H9 (cell line): ENCODE measurements at regions not wholly inside any gene's neighbourhood (a gene's known extent, or its start where the extent isn't known, plus 50 kb on each side); places are given as distances from the start of the nearest gene placed in this dataset.

Experiments used
- DNase-seq: peaks from one replicate; pipeline ENCODE4 v3.0.0-alpha.2; 2017
- H2AFZ ChIP-seq: one replicate; pipeline ENCODE4 v1.6.1; 2013; ENCODE audit warnings: mild to moderate bottlenecking, low read length, control low read depth, moderate library complexity
- H2AK5ac ChIP-seq: 2 replicates; pipeline ENCODE4 v1.6.1; 2013; ENCODE audit warnings: low read length, control low read depth, mixed read lengths; ENCODE audit not compliant: insufficient read length
- H2BK120ac ChIP-seq: one replicate; pipeline ENCODE4 v1.6.1; 2013; ENCODE audit warnings: low read depth, mild to moderate bottlenecking, low read length, control low read depth, inconsistent platforms; ENCODE audit not compliant: poor library complexity, severe bottlenecking
- H2BK12ac ChIP-seq: 2 replicates; pipeline ENCODE4 v1.6.1; 2013; ENCODE audit warnings: low read length, control low read depth, mixed read lengths, low read depth; ENCODE audit not compliant: insufficient read length
- H2BK15ac ChIP-seq: 2 replicates; pipeline ENCODE4 v1.6.1; 2013; ENCODE audit warnings: low read depth, low read length, control low read depth
- H2BK20ac ChIP-seq: one replicate; pipeline ENCODE4 v1.6.1; 2013; ENCODE audit warnings: low read depth, mild to moderate bottlenecking, low read length, control low read depth, inconsistent platforms; ENCODE audit not compliant: poor library complexity, severe bottlenecking
- H2BK5ac ChIP-seq: 2 replicates; pipeline ENCODE4 v1.6.1; 2013; ENCODE audit warnings: low read length, control low read depth, mixed read lengths; ENCODE audit not compliant: insufficient read length
- H3K14ac ChIP-seq: 2 replicates; pipeline ENCODE4 v1.6.1; 2013; ENCODE audit warnings: low read length, control low read depth; ENCODE audit not compliant: insufficient read depth
- H3K18ac ChIP-seq: 2 replicates; pipeline ENCODE4 v1.6.1; 2013; ENCODE audit warnings: low read depth, mild to moderate bottlenecking, mixed read lengths, low read length, control low read depth; ENCODE audit not compliant: insufficient read length
- H3K23ac ChIP-seq: 2 replicates; pipeline ENCODE4 v1.6.1; 2013; ENCODE audit warnings: low read length, control low read depth, mixed read lengths, low read depth; ENCODE audit not compliant: insufficient read length
- H3K23me2 ChIP-seq: 2 replicates; pipeline ENCODE4 v1.6.1; 2013; ENCODE audit warnings: low read depth, mild to moderate bottlenecking, mixed read lengths, low read length, control low read depth; ENCODE audit not compliant: insufficient read length, poor library complexity, severe bottlenecking
- H3K27ac ChIP-seq: 2 replicates; pipeline ENCODE4 v1.5.1; 2013; ENCODE audit warnings: low read length, control low read depth, mixed read lengths, low read depth; ENCODE audit not compliant: insufficient read length
- H3K27me3 ChIP-seq: 2 replicates; pipeline ENCODE4 v1.6.1; 2013; ENCODE audit warnings: low read length, control low read depth, inconsistent platforms; ENCODE audit not compliant: insufficient read depth
- H3K4ac ChIP-seq: 2 replicates; pipeline ENCODE4 v1.6.1; 2013; ENCODE audit warnings: low read depth, mild to moderate bottlenecking, control low read depth, inconsistent platforms, low read length, moderate library complexity
- H3K4me1 ChIP-seq: 2 replicates; pipeline ENCODE4 v1.6.1; 2013; ENCODE audit warnings: low read length, control low read depth, inconsistent platforms; ENCODE audit not compliant: insufficient read depth
- H3K4me2 ChIP-seq: 2 replicates; pipeline ENCODE4 v1.6.1; 2013; ENCODE audit warnings: low read length, control low read depth, mixed read lengths; ENCODE audit not compliant: insufficient read length, insufficient read depth
- H3K56ac ChIP-seq: 2 replicates; pipeline ENCODE4 v1.6.1; 2013; ENCODE audit warnings: low read depth, mild to moderate bottlenecking, mixed read lengths, low read length, control low read depth; ENCODE audit not compliant: insufficient read length
- H3K79me1 ChIP-seq: 2 replicates; pipeline ENCODE4 v1.6.1; 2013; ENCODE audit warnings: low read depth, mild to moderate bottlenecking, moderate library complexity, low read length, control low read depth, inconsistent platforms; ENCODE audit not compliant: insufficient read depth, poor library complexity, severe bottlenecking
- H3K79me2 ChIP-seq: 2 replicates; pipeline ENCODE4 v1.6.1; 2013; ENCODE audit warnings: low read length, control low read depth, inconsistent platforms; ENCODE audit not compliant: insufficient read depth
- H3K9ac ChIP-seq: 2 replicates; pipeline ENCODE4 v1.6.1; 2013; ENCODE audit warnings: low read length, control low read depth, mixed read lengths; ENCODE audit not compliant: insufficient read length; ENCODE audit errors: extremely low read depth
- H3K9me3 ChIP-seq: one replicate; pipeline ENCODE4 v1.6.1; 2013; ENCODE audit warnings: low read depth, low read length, inconsistent platforms; ENCODE audit not compliant: control insufficient read depth
- H3T11ph ChIP-seq: one replicate; pipeline ENCODE4 v1.6.1; 2013; ENCODE audit warnings: mild to moderate bottlenecking, low read length, control low read depth, inconsistent platforms
- H4K20me1 ChIP-seq: one replicate; pipeline ENCODE4 v1.6.1; 2013; ENCODE audit not compliant: control insufficient read depth, insufficient read length, insufficient read depth
- H4K5ac ChIP-seq: 2 replicates; pipeline ENCODE4 v1.6.1; 2013; ENCODE audit warnings: low read depth, mild to moderate bottlenecking, mixed read lengths, low read length, control low read depth; ENCODE audit not compliant: insufficient read length
- H4K8ac ChIP-seq: replicated peaks from 2 replicates; pipeline ENCODE4 v1.6.1; 2013; ENCODE audit warnings: low read length, control low read depth, mixed read lengths, low read depth; ENCODE audit not compliant: insufficient read length
- H4K91ac ChIP-seq: 2 replicates; pipeline ENCODE4 v1.6.1; 2013; ENCODE audit warnings: low read depth, mild to moderate bottlenecking, moderate library complexity, mixed read lengths, low read length, control low read depth; ENCODE audit not compliant: insufficient read length
- H3K27ac Mint-ChIP-seq, 3 experiments: 2 replicates in 2 of 3; 3 replicates in 1 of 3; pipeline ENCODE4 v1.8.0; 2020 to 2021; ENCODE audit warnings: mixed read lengths in 3 of 3, mild to moderate bottlenecking in 1 of 3, moderate library complexity in 1 of 3
- H3K27me3 Mint-ChIP-seq: 2 replicates; pipeline ENCODE4 v1.8.0; 2021; ENCODE audit warnings: low read depth, mild to moderate bottlenecking, moderate library complexity, mixed read lengths
- H3K36me3 Mint-ChIP-seq, 3 experiments: 2 replicates in 2 of 3; 3 replicates in 1 of 3; pipeline ENCODE4 v1.8.0; 2020 to 2021; ENCODE audit warnings: low read depth in 3 of 3, mixed read lengths in 3 of 3; ENCODE audit not compliant: insufficient read depth in 1 of 3
- H3K4me1 Mint-ChIP-seq, 2 experiments: 2 replicates each; pipeline ENCODE4 v1.8.0; 2020; ENCODE audit warnings: mixed read lengths in 2 of 2
- H3K4me3 Mint-ChIP-seq, 2 experiments: 2 replicates in 1 of 2; 3 replicates in 1 of 2; pipeline ENCODE4 v1.8.0; 2020 to 2021; ENCODE audit warnings: mild to moderate bottlenecking in 2 of 2, mixed read lengths in 2 of 2, moderate library complexity in 1 of 2
- H3K9me3 Mint-ChIP-seq, 2 experiments: 2 replicates in 1 of 2; 3 replicates in 1 of 2; pipeline ENCODE4 v1.8.0; 2020; ENCODE audit warnings: mild to moderate bottlenecking in 2 of 2, mixed read lengths in 2 of 2, moderate library complexity in 1 of 2
- CTCF ChIP-seq: fragments of 200-600 bp; sonication (generic); conservative IDR thresholded peaks from 3 replicates; pipeline ENCODE4 v1.8.0; 2021; ENCODE audit warnings: antibody characterized with exemption, mild to moderate bottlenecking
- WGBS: extraction: QIAGEN DNeasy Blood & Tissue Kit; methylation state at CpG from one replicate; pipeline ENCODE4 v1.1.7; 2013; ENCODE audit warnings: missing lambda C conversion rate, low lambda C conversion rate, mixed read lengths; ENCODE audit not compliant: insufficient read length; ENCODE audit errors: extremely low coverage; 5-methylcytosine and 5-hydroxymethylcytosine counted together

GRCh38 chr4:155012469-155012868 is 196.0 kb upstream of the NPY2R start:
- H3K9me3 ChIP-seq = no peaks in the 10 kb centered on the region
- no peak overlapping the region for H3K4ac ChIP-seq
- no peak overlapping the region for H3K9ac ChIP-seq
- H3K23me2 ChIP-seq = no peaks in the 10 kb centered on the region
- H3K18ac ChIP-seq = no peak overlapping the region
- H4K91ac ChIP-seq = no peak overlapping the region
- H2BK120ac ChIP-seq = no peak overlapping the region
- H3K27me3 ChIP-seq = no peaks in the 10 kb centered on the region
- no peak for TF ChIP-seq CTCF
- Mint-ChIP-seq H3K4me1 (no peaks in the 10 kb centered on the region), H3K27me3 (no peaks in the 10 kb centered on the region), H3K27ac (no peak overlapping the region), H3K36me3 (no peaks in the 10 kb centered on the region; a peak in 1 of 7 replicates), H3K4me3 (no peak overlapping the region), H3K9me3 (no peaks in the 10 kb centered on the region)
- no peak overlapping the region for H2AK5ac ChIP-seq
- no peak overlapping the region for H4K5ac ChIP-seq
- H3K4me1 ChIP-seq = no peaks in the 10 kb centered on the region
- no peaks in the 10 kb centered on the region for H4K20me1 ChIP-seq
- WGBS = no CpG with 5 or more reads among the region's 1 CpG
- no peak overlapping the region for H3T11ph ChIP-seq
- H3K14ac ChIP-seq = no peak overlapping the region
- no peak overlapping the region for H2BK20ac ChIP-seq
- H3K79me1 ChIP-seq = no peaks in the 10 kb centered on the region
- no peaks in the 10 kb centered on the region for H3K79me2 ChIP-seq
- H3K27ac ChIP-seq = no peak overlapping the region
- no peak overlapping the region for H3K4me2 ChIP-seq
- H2AFZ ChIP-seq = no peak overlapping the region
- H2BK12ac ChIP-seq = no peak overlapping the region
- no peak overlapping the region for H2BK15ac ChIP-seq
- no peak overlapping the region for H3K56ac ChIP-seq
- H4K8ac ChIP-seq = no peak overlapping the region
- no peak overlapping the region for H2BK5ac ChIP-seq
- no peak overlapping the region for H3K23ac ChIP-seq
- no peak for DNase-seq
